ENCODE measurements at regions not wholly inside any gene's neighbourhood (a gene's known extent, or its start where the extent isn't known, plus 50 kb on each side); places are given as distances from the start of the nearest gene placed in this dataset.

- ATAC-seq (ENCODE audit: low read depth): no peak
- no peak overlapping the region for H3K4me3 ChIP-seq (ENCODE audit: severe bottlenecking)
- H3K27ac ChIP-seq (ENCODE audit: poor library complexity, severe bottlenecking): no peak overlapping the region
- H3K9me3 ChIP-seq (ENCODE audit: severe bottlenecking): no peaks in the 10 kb centered on the region
- no peaks in the 10 kb centered on the region for H3K36me3 ChIP-seq (ENCODE audit: low read depth)
- no peaks in the 10 kb centered on the region for H3K4me1 ChIP-seq (ENCODE audit: insufficient read depth, poor library complexity, severe bottlenecking)
- no peak for TF ChIP-seq CTCF (IDR thresholded peaks at IDR 0.05; ENCODE audit: poor library complexity, severe bottlenecking)
- H3K27me3 ChIP-seq (ENCODE audit: insufficient read depth, poor library complexity, severe bottlenecking): no peaks in the 10 kb centered on the region
- DNase-seq (ENCODE audit: low spot score): no peak
Observed at GRCh38 chr10:128608791-128609190, 482.6 kb upstream of the MKI67 start.

- Histone ChIP-seq H3K9me3 (ENCODE audit: severe bottlenecking) (no peaks in the 10 kb centered on the region), H3K36me3 (ENCODE audit: low read depth) (no peaks in the 10 kb centered on the region), H3K4me3 (ENCODE audit: severe bottlenecking) (no peak overlapping the region), H3K27me3 (ENCODE audit: insufficient read depth, poor library complexity, severe bottlenecking) (no peaks in the 10 kb centered on the region), H3K4me1 (ENCODE audit: insufficient read depth, poor library complexity, severe bottlenecking) (no peaks in the 10 kb centered on the region), H3K27ac (ENCODE audit: poor library complexity, severe bottlenecking) (no peak overlapping the region)
- DNase-seq (ENCODE audit: low spot score): no peak
- no peak for TF ChIP-seq CTCF (IDR thresholded peaks at IDR 0.05; ENCODE audit: poor library complexity, severe bottlenecking)
- ATAC-seq (ENCODE audit: low read depth): no peak
Observed at GRCh38 chr10:128609460-128609859, 483.2 kb upstream of the MKI67 start.

- no peaks in the 10 kb centered on the region for H3K27me3 ChIP-seq (ENCODE audit: insufficient read depth, poor library complexity, severe bottlenecking)
- H3K4me3 ChIP-seq (ENCODE audit: severe bottlenecking): no peak overlapping the region
- H3K36me3 ChIP-seq (ENCODE audit: low read depth): no peaks in the 10 kb centered on the region
- no peak overlapping the region for H3K27ac ChIP-seq (ENCODE audit: poor library complexity, severe bottlenecking)
- ATAC-seq (ENCODE audit: low read depth): no peak
- TF ChIP-seq CTCF (IDR thresholded peaks at IDR 0.05; ENCODE audit: poor library complexity, severe bottlenecking): no peak
- no peak for DNase-seq (ENCODE audit: low spot score)
- no peaks in the 10 kb centered on the region for H3K4me1 ChIP-seq (ENCODE audit: insufficient read depth, poor library complexity, severe bottlenecking)
- H3K9me3 ChIP-seq (ENCODE audit: severe bottlenecking): no peaks in the 10 kb centered on the region
Observed at GRCh38 chr10:128610113-128610512, 483.9 kb upstream of the MKI67 start.

GRCh38 chr10:128612195-128612594 lies 486.0 kb upstream of the MKI67 start:
- ATAC-seq (ENCODE audit: low read depth) (no peak), DNase-seq (ENCODE audit: low spot score) (no peak)
- H3K27me3 ChIP-seq (ENCODE audit: insufficient read depth, poor library complexity, severe bottlenecking): no peaks in the 10 kb centered on the region
- H3K9me3 ChIP-seq (ENCODE audit: severe bottlenecking): no peaks in the 10 kb centered on the region
- H3K27ac ChIP-seq (ENCODE audit: poor library complexity, severe bottlenecking): no peak overlapping the region
- H3K4me3 ChIP-seq (ENCODE audit: severe bottlenecking): no peak overlapping the region
- H3K4me1 ChIP-seq (ENCODE audit: insufficient read depth, poor library complexity, severe bottlenecking): no peaks in the 10 kb centered on the region
- TF ChIP-seq CTCF (IDR thresholded peaks at IDR 0.05; ENCODE audit: poor library complexity, severe bottlenecking): no peak
- no peaks in the 10 kb centered on the region for H3K36me3 ChIP-seq (ENCODE audit: low read depth)

- Histone ChIP-seq H3K27me3 (ENCODE audit: insufficient read depth, poor library complexity, severe bottlenecking) (no peaks in the 10 kb centered on the region), H3K4me1 (ENCODE audit: insufficient read depth, poor library complexity, severe bottlenecking) (no peaks in the 10 kb centered on the region), H3K27ac (ENCODE audit: poor library complexity, severe bottlenecking) (no peak overlapping the region), H3K36me3 (ENCODE audit: low read depth) (no peaks in the 10 kb centered on the region), H3K4me3 (ENCODE audit: severe bottlenecking) (no peak overlapping the region), H3K9me3 (ENCODE audit: severe bottlenecking) (no peaks in the 10 kb centered on the region)
- TF ChIP-seq CTCF (IDR thresholded peaks at IDR 0.05; ENCODE audit: poor library complexity, severe bottlenecking): no peak
- DNase-seq (ENCODE audit: low spot score) (no peak), ATAC-seq (ENCODE audit: low read depth) (no peak)
Observed at GRCh38 chr10:128612631-128613030, 486.4 kb upstream of the MKI67 start.

Measured in RWPE2 (cell line).